GM23248 (cell line): ENCODE measurements at regions not wholly inside any gene's neighbourhood (a gene's known extent, or its start where the extent isn't known, plus 50 kb on each side); places are given as distances from the start of the nearest gene placed in this dataset.

Source experiments
- EZH2 ChIP-seq: fragments of 200-600 bp; sonication (generic); IDR thresholded peaks from 2 replicates; pipeline ENCODE4 v1.6.1; 2018; ENCODE audit warnings: antibody characterized with exemption, mild to moderate bottlenecking; ENCODE audit not compliant: insufficient read depth, poor library complexity, severe bottlenecking
- EZH2phosphoT487 ChIP-seq: fragments of 200-600 bp; sonication (generic); IDR thresholded peaks from 2 replicates; pipeline ENCODE4 v1.6.1; 2018; ENCODE audit warnings: antibody characterized with exemption, moderate library complexity, mild to moderate bottlenecking, low read depth; ENCODE audit not compliant: insufficient read depth

DNA sequence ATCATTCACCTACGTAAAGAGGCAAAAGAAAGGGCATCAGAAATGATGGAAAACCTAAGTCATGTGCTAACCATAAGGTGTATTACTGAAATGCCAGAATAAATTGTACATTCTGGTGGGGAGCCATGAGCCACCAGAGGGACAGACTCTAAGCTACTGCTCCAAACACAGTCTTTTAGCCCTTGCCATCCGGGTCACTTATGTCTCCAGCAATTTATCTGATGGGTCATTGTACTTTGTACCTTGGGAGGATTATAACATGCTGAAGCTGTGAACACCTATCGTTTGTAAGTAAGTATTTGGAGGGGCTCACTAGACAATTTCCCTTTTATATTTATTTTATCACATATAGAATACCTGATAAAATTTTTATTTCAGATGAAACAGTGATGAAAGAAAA is 495.1 kb downstream of the KIF4B start:
- no peak for TF ChIP-seq EZH2
- no peak for TF ChIP-seq EZH2phosphoT487
